ENCODE measurements at regions not wholly inside any gene's neighbourhood (a gene's known extent, or its start where the extent isn't known, plus 50 kb on each side); places are given as distances from the start of the nearest gene placed in this dataset.

DNA sequence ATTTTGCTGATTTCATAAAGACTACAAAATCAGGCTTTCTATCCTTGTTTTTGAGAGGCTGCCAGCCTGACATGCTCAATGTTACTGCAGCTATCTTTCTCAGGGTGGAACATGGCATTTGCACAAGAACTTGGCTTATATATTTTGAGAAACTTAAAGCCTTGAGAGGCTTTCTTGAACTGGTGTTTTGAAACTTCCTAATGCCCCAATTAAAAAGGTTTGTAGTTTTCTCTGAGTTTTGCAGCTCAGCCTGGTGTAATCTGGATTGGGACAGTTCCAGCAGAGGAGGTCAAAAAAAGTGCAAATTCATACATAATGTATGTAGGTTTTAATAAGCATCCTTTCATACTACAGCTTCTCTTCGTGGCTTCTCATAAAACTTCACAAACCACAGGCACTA, 223.4 kb downstream of the FAM76B start:
- no peak overlapping the region for H3K27ac ChIP-seq (ENCODE audit: insufficient read depth in 1 of 2, low read depth in 1 of 2, low read length in 2 of 2, poor library complexity in 1 of 2, severe bottlenecking in 2 of 2)
- H3K4me1 ChIP-seq (ENCODE audit: control extremely low read depth in 1 of 4, control insufficient read depth in 4 of 4, insufficient read depth in 4 of 4, low read length in 3 of 4), result peaks cover 0 to 19% (median 6%) of the 10 kb centered on the region in 4 experiments
- peak in 1 of 3 donors; percentile 18 for DNase-seq
- no peak overlapping the region for H3K4me3 ChIP-seq (ENCODE audit: control insufficient read depth in 1 of 7, extremely low read depth in 1 of 7, insufficient read depth in 4 of 7, low read depth in 2 of 7, low read length in 6 of 7)
- no peaks in the 10 kb centered on the region for H3K27me3 ChIP-seq (replicated peaks in 2 of 5; ENCODE audit: control insufficient read depth in 4 of 5, insufficient read depth in 5 of 5, low read length in 4 of 5)
- no peaks in the 10 kb centered on the region for H3K36me3 ChIP-seq (ENCODE audit: control insufficient read depth in 4 of 4, insufficient read depth in 4 of 4, low read length in 3 of 4)
- ChIA-PET POLR2A (no interaction called here), CTCF (no interaction called here)
- no CpG with 5 or more reads among the region's 1 CpG for WGBS (ENCODE audit: insufficient coverage)
- peaks cover 1 to 13% (median 4%) of the 10 kb centered on the region in 5 experiments for H3K9me3 ChIP-seq (ENCODE audit: control extremely low read depth in 1 of 5, control insufficient read depth in 4 of 5, insufficient read depth in 2 of 5, low read depth in 1 of 5, low read length in 4 of 5)

- ChIA-PET POLR2A (interaction anchor here (0.6 kb wide), 1 partner anchor 56 kb away, joined by 4 read pairs; no protein-coding TSS in a partner anchor), CTCF (no interaction called here)
- no peak overlapping the region for H3K4me3 ChIP-seq (ENCODE audit: control insufficient read depth in 1 of 7, extremely low read depth in 1 of 7, insufficient read depth in 4 of 7, low read depth in 2 of 7, low read length in 6 of 7)
- WGBS (ENCODE audit: insufficient coverage), result no CpG with 5 or more reads among the region's 1 CpG
- peaks cover 0 to 19% (median 6%) of the 10 kb centered on the region in 4 experiments for H3K4me1 ChIP-seq (ENCODE audit: control extremely low read depth in 1 of 4, control insufficient read depth in 4 of 4, insufficient read depth in 4 of 4, low read length in 3 of 4)
- H3K9me3 ChIP-seq (ENCODE audit: control extremely low read depth in 1 of 5, control insufficient read depth in 4 of 5, insufficient read depth in 2 of 5, low read depth in 1 of 5, low read length in 4 of 5), result peaks cover 1 to 13% (median 4%) of the 10 kb centered on the region in 5 experiments
- no peak overlapping the region for H3K27ac ChIP-seq (ENCODE audit: insufficient read depth in 1 of 2, low read depth in 1 of 2, low read length in 2 of 2, poor library complexity in 1 of 2, severe bottlenecking in 2 of 2)
- no peak for DNase-seq
- H3K27me3 ChIP-seq (replicated peaks in 2 of 5; ENCODE audit: control insufficient read depth in 4 of 5, insufficient read depth in 5 of 5, low read length in 4 of 5), result no peaks in the 10 kb centered on the region
- H3K36me3 ChIP-seq (ENCODE audit: control insufficient read depth in 4 of 4, insufficient read depth in 4 of 4, low read length in 3 of 4), result no peaks in the 10 kb centered on the region
Measured at GRCh38 chr11:95565724-95566141, 223.8 kb downstream of the FAM76B start.

DNA sequence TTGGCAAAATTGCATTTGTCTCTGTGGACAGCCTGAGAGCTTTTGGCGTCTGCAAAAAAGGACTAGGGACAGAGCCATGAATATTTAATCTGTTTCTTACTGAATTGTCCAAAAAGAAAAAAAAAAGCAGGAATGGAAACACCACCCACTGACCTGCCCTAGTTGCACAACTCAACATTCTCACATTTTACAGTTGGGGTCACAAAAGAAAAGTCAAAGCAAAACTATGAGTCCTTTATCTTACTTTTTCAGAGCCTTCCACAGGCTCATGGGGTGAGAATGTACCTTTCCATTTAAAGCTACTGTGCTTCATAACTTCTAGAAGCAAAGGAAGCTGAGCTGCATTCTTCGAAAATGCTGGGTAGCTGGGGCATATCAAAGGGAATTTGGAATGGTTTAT, 225.7 kb downstream of the FAM76B start:
- POLR2A ChIA-PET, result no interaction called here
- Histone ChIP-seq H3K27me3 (replicated peaks in 2 of 5; ENCODE audit: control insufficient read depth in 4 of 5, insufficient read depth in 5 of 5, low read length in 4 of 5) (no peaks in the 10 kb centered on the region), H3K36me3 (ENCODE audit: control insufficient read depth in 4 of 4, insufficient read depth in 4 of 4, low read length in 3 of 4) (no peaks in the 10 kb centered on the region), H3K4me3 (ENCODE audit: control insufficient read depth in 1 of 7, extremely low read depth in 1 of 7, insufficient read depth in 4 of 7, low read depth in 2 of 7, low read length in 6 of 7) (no peak overlapping the region), H3K27ac (ENCODE audit: insufficient read depth in 1 of 2, low read depth in 1 of 2, low read length in 2 of 2, poor library complexity in 1 of 2, severe bottlenecking in 2 of 2) (no peak overlapping the region), H3K4me1 (ENCODE audit: control extremely low read depth in 1 of 4, control insufficient read depth in 4 of 4, insufficient read depth in 4 of 4, low read length in 3 of 4) (peaks cover 0 to 24% (median 10%) of the 10 kb centered on the region in 4 experiments), H3K9me3 (ENCODE audit: control extremely low read depth in 1 of 5, control insufficient read depth in 4 of 5, insufficient read depth in 2 of 5, low read depth in 1 of 5, low read length in 4 of 5) (peaks cover 0 to 4% (median 0%) of the 10 kb centered on the region in 5 experiments)
- DNase-seq, result no peak
- CTCF ChIA-PET, result interaction anchor here (0.7 kb wide), 1 partner anchor 205 kb away, joined by 3 read pairs; no protein-coding TSS in a partner anchor
- WGBS (ENCODE audit: insufficient coverage), result 0% methylated on average over 1 of the region's 2 CpGs

- no peak for DNase-seq
- no peak overlapping the region for H3K4me3 ChIP-seq (ENCODE audit: control insufficient read depth in 1 of 7, extremely low read depth in 1 of 7, insufficient read depth in 4 of 7, low read depth in 2 of 7, low read length in 6 of 7)
- no peaks in the 10 kb centered on the region for H3K36me3 ChIP-seq (ENCODE audit: control insufficient read depth in 4 of 4, insufficient read depth in 4 of 4, low read length in 3 of 4)
- H3K27ac ChIP-seq (ENCODE audit: insufficient read depth in 1 of 2, low read depth in 1 of 2, low read length in 2 of 2, poor library complexity in 1 of 2, severe bottlenecking in 2 of 2), result no peak overlapping the region
- ChIA-PET POLR2A (no interaction called here), CTCF (no interaction called here)
- WGBS (ENCODE audit: insufficient coverage), result 93% methylated on average over 2 of the region's 2 CpGs
- H3K9me3 ChIP-seq (ENCODE audit: control extremely low read depth in 1 of 5, control insufficient read depth in 4 of 5, insufficient read depth in 2 of 5, low read depth in 1 of 5, low read length in 4 of 5), result no peaks in the 10 kb centered on the region
- peaks cover 0 to 24% (median 10%) of the 10 kb centered on the region in 4 experiments for H3K4me1 ChIP-seq (ENCODE audit: control extremely low read depth in 1 of 4, control insufficient read depth in 4 of 4, insufficient read depth in 4 of 4, low read length in 3 of 4)
- no peaks in the 10 kb centered on the region for H3K27me3 ChIP-seq (replicated peaks in 2 of 5; ENCODE audit: control insufficient read depth in 4 of 5, insufficient read depth in 5 of 5, low read length in 4 of 5)
Measured at GRCh38 chr11:95563173-95563572, 226.4 kb downstream of the FAM76B start.

DNA sequence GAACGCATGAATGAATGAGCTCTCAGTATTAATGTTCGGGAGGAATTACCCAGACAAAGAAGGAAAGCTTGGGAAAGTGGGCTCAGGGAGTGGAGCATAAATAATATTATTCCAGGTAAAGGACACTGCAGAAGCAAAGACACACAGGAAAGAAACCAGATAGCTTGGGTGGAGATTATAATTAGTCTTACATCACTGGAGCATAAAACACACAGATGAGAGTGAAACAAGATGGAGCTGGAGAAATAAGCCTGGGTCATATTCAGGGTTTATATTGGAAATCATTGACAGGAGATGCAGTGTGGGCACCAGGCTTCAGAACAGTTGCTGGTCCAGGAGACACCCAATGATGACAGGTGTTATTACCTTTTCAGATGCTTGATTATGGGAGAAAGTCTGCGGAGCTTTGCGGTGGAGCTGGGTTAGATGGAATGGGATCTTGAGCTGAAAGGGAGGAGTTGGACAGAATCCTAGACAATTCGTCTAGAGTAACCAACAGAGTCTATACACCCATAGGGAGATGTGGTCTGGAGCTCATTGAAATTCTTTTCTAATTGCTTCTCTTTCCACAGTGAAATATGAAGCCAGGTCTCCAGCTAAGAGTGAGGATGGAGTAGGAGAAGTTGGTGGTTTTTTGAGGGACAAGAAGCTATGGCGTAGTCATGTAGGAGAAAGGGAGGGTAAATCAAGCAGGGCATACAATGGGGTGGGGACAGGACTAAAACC, 227.2 kb downstream of the FAM76B start:
- ChIA-PET CTCF (no interaction called here), POLR2A (no interaction called here)
- Histone ChIP-seq H3K36me3 (ENCODE audit: control insufficient read depth in 4 of 4, insufficient read depth in 4 of 4, low read length in 3 of 4) (no peaks in the 10 kb centered on the region), H3K9me3 (ENCODE audit: control extremely low read depth in 1 of 5, control insufficient read depth in 4 of 5, insufficient read depth in 2 of 5, low read depth in 1 of 5, low read length in 4 of 5) (no peaks in the 10 kb centered on the region), H3K4me3 (ENCODE audit: control insufficient read depth in 1 of 7, extremely low read depth in 1 of 7, insufficient read depth in 4 of 7, low read depth in 2 of 7, low read length in 6 of 7) (no peak overlapping the region), H3K27ac (ENCODE audit: insufficient read depth in 1 of 2, low read depth in 1 of 2, low read length in 2 of 2, poor library complexity in 1 of 2, severe bottlenecking in 2 of 2) (no peak overlapping the region), H3K4me1 (ENCODE audit: control extremely low read depth in 1 of 4, control insufficient read depth in 4 of 4, insufficient read depth in 4 of 4, low read length in 3 of 4) (peaks cover 0 to 25% (median 10%) of the 10 kb centered on the region in 4 experiments), H3K27me3 (replicated peaks in 2 of 5; ENCODE audit: control insufficient read depth in 4 of 5, insufficient read depth in 5 of 5, low read length in 4 of 5) (no peaks in the 10 kb centered on the region)
- WGBS (ENCODE audit: insufficient coverage), result 94% methylated on average over 6 of the region's 6 CpGs
- no peak for DNase-seq

DNA sequence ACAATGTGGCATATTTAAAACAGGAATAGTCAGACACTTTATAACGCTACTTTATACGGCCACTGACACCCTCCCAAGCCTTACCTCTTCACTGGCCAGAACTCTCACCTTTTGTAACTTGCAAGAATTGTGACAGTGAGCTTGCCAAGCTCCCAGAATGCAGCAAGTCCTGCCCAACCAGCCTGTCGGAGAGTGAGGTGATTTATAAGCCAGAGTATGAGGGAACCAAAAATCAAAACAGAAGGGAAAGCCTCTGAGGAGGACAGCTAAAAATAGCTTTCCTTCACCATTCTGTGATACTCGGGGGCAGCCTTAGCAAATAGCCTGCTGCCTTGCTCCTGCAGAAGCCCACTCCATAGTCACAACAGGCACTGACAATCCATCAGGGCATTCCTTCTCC, 229.7 kb downstream of the FAM76B start:
- no peak for DNase-seq
- Histone ChIP-seq H3K4me1 (ENCODE audit: control extremely low read depth in 1 of 4, control insufficient read depth in 4 of 4, insufficient read depth in 4 of 4, low read length in 3 of 4) (peaks cover 0 to 29% (median 8%) of the 10 kb centered on the region in 4 experiments), H3K36me3 (ENCODE audit: control insufficient read depth in 4 of 4, insufficient read depth in 4 of 4, low read length in 3 of 4) (no peaks in the 10 kb centered on the region), H3K4me3 (ENCODE audit: control insufficient read depth in 1 of 7, extremely low read depth in 1 of 7, insufficient read depth in 4 of 7, low read depth in 2 of 7, low read length in 6 of 7) (no peak overlapping the region), H3K27me3 (replicated peaks in 2 of 5; ENCODE audit: control insufficient read depth in 4 of 5, insufficient read depth in 5 of 5, low read length in 4 of 5) (no peaks in the 10 kb centered on the region), H3K9me3 (ENCODE audit: control extremely low read depth in 1 of 5, control insufficient read depth in 4 of 5, insufficient read depth in 2 of 5, low read depth in 1 of 5, low read length in 4 of 5) (no peaks in the 10 kb centered on the region), H3K27ac (ENCODE audit: insufficient read depth in 1 of 2, low read depth in 1 of 2, low read length in 2 of 2, poor library complexity in 1 of 2, severe bottlenecking in 2 of 2) (no peak overlapping the region)
- WGBS (ENCODE audit: insufficient coverage), result 18% methylated on average over 3 of the region's 4 CpGs
- ChIA-PET CTCF (interaction anchor here (1.0 kb wide), 1 partner anchor 8 kb away, joined by 3 read pairs; no protein-coding TSS in a partner anchor), POLR2A (no interaction called here)

DNA sequence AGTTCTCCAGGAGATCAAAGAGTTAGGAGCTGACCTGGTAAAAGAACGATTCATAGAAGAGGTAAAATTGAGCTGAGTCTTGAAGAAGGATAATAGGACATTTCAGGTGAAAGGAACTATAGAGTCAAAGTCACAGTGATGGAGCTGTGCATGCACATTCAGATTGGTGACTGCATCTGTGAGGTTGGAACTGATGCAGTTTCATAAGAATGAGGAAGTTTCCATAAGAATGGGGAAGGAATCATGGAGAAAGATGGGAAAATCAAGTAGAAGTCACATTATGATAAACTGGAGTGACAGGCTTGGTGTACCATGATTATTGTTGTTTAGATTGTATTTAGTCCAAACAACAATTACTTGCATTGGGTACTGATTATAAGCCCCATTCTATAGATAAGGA, 232.2 kb downstream of the FAM76B start:
- no peak for DNase-seq
- H3K36me3 ChIP-seq (ENCODE audit: control insufficient read depth in 4 of 4, insufficient read depth in 4 of 4, low read length in 3 of 4), result no peaks in the 10 kb centered on the region
- WGBS (ENCODE audit: insufficient coverage), result 73% methylated on average over 1 of the region's 1 CpG
- H3K27ac ChIP-seq (ENCODE audit: insufficient read depth in 1 of 2, low read depth in 1 of 2, low read length in 2 of 2, poor library complexity in 1 of 2, severe bottlenecking in 2 of 2), result no peak overlapping the region
- no peaks in the 10 kb centered on the region for H3K27me3 ChIP-seq (replicated peaks in 2 of 5; ENCODE audit: control insufficient read depth in 4 of 5, insufficient read depth in 5 of 5, low read length in 4 of 5)
- ChIA-PET POLR2A (interaction anchor here (0.6 to 0.7 kb wide), 2 partner anchors 320 to 815 kb away, joined by 3 to 4 read pairs; no protein-coding TSS in a partner anchor), CTCF (interaction anchor here (1.1 kb wide), 1 partner anchor 9 kb away, joined by 4 read pairs; no protein-coding TSS in a partner anchor)
- H3K4me3 ChIP-seq (ENCODE audit: control insufficient read depth in 1 of 7, extremely low read depth in 1 of 7, insufficient read depth in 4 of 7, low read depth in 2 of 7, low read length in 6 of 7), result no peak overlapping the region
- no peaks in the 10 kb centered on the region for H3K9me3 ChIP-seq (ENCODE audit: control extremely low read depth in 1 of 5, control insufficient read depth in 4 of 5, insufficient read depth in 2 of 5, low read depth in 1 of 5, low read length in 4 of 5)
- H3K4me1 ChIP-seq (ENCODE audit: control extremely low read depth in 1 of 4, control insufficient read depth in 4 of 4, insufficient read depth in 4 of 4, low read length in 3 of 4), result peaks cover 0 to 20% (median 3%) of the 10 kb centered on the region in 4 experiments
